BJ (cell line): ENCODE measurements at regions not wholly inside any gene's neighbourhood (a gene's known extent, or its start where the extent isn't known, plus 50 kb on each side); places are given as distances from the start of the nearest gene placed in this dataset.

Source experiments
- CTCF ChIA-PET: fragments of 350-600 bp; formaldehyde crosslinking; extraction: SDS; loops from one replicate; lab custom pipeline; 2021; ENCODE audit warnings: antibody characterized with exemption, inconsistent platforms; lab: Yijun Ruan, JAX
- POLR2A ChIA-PET: fragments of 300-600 bp; sonication (Branson Sonifier 250); formaldehyde crosslinking; extraction: SDS; loops from one replicate; lab custom pipeline; 2021; ENCODE audit warnings: antibody characterized with exemption; lab: Charles Lee
- DNase-seq: peaks from one replicate; pipeline ENCODE4 v3.0.0-alpha.2; 2011; ENCODE audit warnings: low read depth
- H3K27me3 ChIP-seq: 2 replicates; pipeline ENCODE4 v1.6.0; 2011; ENCODE audit warnings: low read length; ENCODE audit not compliant: control insufficient read depth, insufficient read depth
- H3K36me3 ChIP-seq: 2 replicates; pipeline ENCODE4 v1.5.1; 2011; ENCODE audit warnings: low read length; ENCODE audit not compliant: control insufficient read depth, insufficient read depth
- H3K4me3 ChIP-seq: 2 replicates; pipeline ENCODE4 v1.5.1; 2011; ENCODE audit warnings: low read depth, mild to moderate bottlenecking, control low read depth, low read length
- TF ChIP-seq, protein P1 (sequence below): IDR thresholded peaks from 2 replicates; pipeline ENCODE4 v1.5.1; 2011; ENCODE audit warnings: low read depth, mild to moderate bottlenecking, control low read depth, inconsistent platforms, low read length, moderate library complexity; ENCODE audit not compliant: insufficient read depth

DNA sequence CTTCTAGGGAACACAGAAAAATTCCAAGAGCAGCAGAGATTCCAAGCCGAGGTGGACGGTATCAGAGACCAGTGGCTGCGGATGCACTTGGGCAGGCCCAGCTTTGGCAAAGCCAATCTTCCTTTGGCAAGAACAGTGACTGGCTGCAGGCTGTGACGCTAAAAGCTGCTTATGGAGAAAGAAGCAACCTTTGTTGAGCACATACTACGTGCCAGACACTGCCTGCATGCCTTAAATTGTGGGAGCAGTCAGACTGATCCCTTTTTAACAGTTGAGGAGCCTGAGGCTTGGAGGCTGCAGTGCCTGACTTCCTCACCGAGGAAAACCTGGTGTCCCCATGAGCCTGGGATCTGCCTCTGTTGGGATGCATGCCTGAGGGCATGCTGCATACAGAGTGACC, 69.0 kb upstream of the AMZ2 start:
- TF ChIP-seq, protein P1, sequence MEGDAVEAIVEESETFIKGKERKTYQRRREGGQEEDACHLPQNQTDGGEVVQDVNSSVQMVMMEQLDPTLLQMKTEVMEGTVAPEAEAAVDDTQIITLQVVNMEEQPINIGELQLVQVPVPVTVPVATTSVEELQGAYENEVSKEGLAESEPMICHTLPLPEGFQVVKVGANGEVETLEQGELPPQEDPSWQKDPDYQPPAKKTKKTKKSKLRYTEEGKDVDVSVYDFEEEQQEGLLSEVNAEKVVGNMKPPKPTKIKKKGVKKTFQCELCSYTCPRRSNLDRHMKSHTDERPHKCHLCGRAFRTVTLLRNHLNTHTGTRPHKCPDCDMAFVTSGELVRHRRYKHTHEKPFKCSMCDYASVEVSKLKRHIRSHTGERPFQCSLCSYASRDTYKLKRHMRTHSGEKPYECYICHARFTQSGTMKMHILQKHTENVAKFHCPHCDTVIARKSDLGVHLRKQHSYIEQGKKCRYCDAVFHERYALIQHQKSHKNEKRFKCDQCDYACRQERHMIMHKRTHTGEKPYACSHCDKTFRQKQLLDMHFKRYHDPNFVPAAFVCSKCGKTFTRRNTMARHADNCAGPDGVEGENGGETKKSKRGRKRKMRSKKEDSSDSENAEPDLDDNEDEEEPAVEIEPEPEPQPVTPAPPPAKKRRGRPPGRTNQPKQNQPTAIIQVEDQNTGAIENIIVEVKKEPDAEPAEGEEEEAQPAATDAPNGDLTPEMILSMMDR = no peak
- no peak for DNase-seq
- ChIA-PET POLR2A (no interaction called here), CTCF (interaction anchor here (0.8 kb wide), 1 partner anchor 283 kb away, joined by 3 read pairs; no protein-coding TSS in a partner anchor)
- H3K36me3 ChIP-seq = no peaks in the 10 kb centered on the region
- H3K4me3 ChIP-seq = no peak overlapping the region
- no peaks in the 10 kb centered on the region for H3K27me3 ChIP-seq

DNA sequence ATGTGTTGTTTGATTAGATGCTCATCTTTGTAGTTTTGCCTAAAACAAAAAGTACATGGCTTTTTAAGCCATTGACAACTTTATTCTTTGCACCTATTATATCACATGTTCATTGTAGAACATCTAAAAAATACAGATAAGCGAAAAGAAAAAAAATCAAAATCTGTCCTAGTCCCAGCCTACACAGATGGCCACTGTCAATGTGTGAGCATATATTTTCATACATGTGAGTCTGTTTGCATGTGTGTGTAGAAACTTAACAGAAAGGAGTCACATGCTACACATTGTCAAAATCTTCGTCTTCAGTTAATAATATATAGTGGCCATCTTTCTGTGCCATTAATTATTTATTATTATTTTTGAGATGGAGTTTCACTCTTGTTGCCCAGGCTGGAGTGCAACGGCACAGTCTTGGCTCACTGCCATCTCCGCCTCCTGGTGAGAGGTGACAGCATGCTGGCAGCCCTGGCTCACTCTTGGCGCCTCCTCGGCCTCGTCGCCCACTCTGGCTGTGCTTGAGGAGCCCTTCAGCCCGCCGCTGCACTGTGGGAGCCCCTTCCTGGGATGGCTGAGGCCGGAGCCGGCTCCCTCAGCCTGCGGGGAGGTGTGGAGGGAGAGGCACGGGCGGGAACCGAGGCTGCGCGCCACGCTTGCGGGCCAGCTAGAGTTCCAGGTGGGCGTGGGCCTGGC, 68.5 kb upstream of the AMZ2 start:
- no peaks in the 10 kb centered on the region for H3K36me3 ChIP-seq
- CTCF ChIA-PET = interaction anchor here (0.8 kb wide), 1 partner anchor 283 kb away, joined by 3 read pairs; no protein-coding TSS in a partner anchor
- DNase-seq = no peak
- no peaks in the 10 kb centered on the region for H3K27me3 ChIP-seq
- POLR2A ChIA-PET = no interaction called here
- H3K4me3 ChIP-seq = no peak overlapping the region
- TF ChIP-seq, protein P1 = no peak

DNA sequence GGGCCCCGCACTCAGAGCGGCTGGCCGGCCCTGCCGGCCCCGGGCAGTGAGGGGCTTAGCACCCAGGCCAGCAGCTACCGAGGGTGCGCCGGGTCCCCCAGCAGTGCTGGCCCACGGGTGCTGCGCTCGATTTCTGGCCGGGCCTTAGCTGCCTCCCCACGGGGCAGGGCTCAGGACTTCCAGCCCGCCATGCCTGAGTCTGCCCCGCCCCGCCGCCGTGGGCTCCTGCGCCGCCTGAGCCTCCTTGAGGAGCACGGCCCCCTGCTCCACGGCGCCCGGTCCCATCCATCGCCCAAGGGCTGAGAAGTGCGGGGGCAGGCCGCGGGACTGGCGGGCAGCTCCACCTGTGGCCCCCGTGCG, 67.9 kb upstream of the AMZ2 start:
- TF ChIP-seq, protein P1 = no peak
- ChIA-PET CTCF (interaction anchor here (1.4 kb wide), 1 partner anchor 8 kb away, joined by 5 read pairs; no protein-coding TSS in a partner anchor), POLR2A (no interaction called here)
- Histone ChIP-seq H3K27me3 (no peaks in the 10 kb centered on the region), H3K4me3 (no peak overlapping the region), H3K36me3 (no peaks in the 10 kb centered on the region)
- no peak for DNase-seq

DNA sequence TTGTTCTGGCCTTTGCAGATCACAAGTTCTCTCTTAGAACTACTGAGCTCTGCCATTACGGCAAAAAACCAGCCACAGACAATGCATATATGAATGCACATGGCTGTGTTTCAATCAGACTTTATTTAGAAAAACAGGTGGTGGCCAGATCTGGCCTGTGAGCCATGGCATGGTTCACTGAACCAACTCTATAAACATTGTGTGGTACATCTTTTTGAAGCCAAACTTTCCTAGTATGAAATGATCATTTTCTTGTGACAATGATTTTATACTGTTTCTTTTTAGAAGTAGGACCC, 65.9 kb upstream of the AMZ2 start:
- TF ChIP-seq, protein P1 = no peak
- Histone ChIP-seq H3K36me3 (no peaks in the 10 kb centered on the region), H3K4me3 (no peak overlapping the region), H3K27me3 (no peaks in the 10 kb centered on the region)
- POLR2A ChIA-PET = no interaction called here
- no peak for DNase-seq
- CTCF ChIA-PET = no interaction called here

DNA sequence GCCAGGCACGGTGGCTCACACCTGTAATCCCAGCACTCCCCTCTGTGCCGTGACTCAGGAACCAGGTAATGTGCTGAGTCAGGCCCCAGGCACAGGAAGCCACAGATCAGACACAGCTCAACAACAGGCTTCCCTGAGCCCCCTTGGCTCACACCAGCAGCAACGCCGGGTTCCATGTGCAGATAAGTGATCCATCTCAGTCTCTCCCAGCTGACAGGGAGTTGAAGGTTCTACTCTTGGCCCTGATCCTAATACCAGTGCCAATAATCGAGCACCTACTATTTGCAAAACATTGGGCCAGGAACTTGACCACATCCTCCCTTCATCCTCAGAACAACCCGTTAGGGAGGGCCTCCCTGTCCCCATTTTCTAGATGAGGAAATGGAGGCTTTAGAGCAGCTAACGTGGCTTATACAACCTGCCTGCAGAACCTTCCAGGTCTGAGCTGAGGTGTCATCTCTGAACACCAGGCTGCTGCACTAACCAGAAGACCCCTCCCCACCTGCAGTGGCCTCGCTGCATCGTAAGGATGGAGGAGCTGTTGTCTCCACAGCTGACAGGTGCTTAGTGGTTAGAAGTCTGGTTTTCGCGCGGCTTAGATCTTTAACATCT, 64.8 kb upstream of the AMZ2 start:
- no peak for DNase-seq
- Histone ChIP-seq H3K4me3 (no peak overlapping the region), H3K36me3 (no peaks in the 10 kb centered on the region), H3K27me3 (no peaks in the 10 kb centered on the region)
- POLR2A ChIA-PET = no interaction called here
- CTCF ChIA-PET = interaction anchor here (0.6 to 1.8 kb wide), 3 partner anchors 10 to 81 kb away, joined by 3 to 9 read pairs (median 8); no protein-coding TSS in a partner anchor
- TF ChIP-seq, protein P1 = no peak
